Pancreas (tissue), 10 donors: ENCODE measurements at regions not wholly inside any gene's neighbourhood (a gene's known extent, or its start where the extent isn't known, plus 50 kb on each side); places are given as distances from the start of the nearest gene placed in this dataset.

Source experiments
- ATAC-seq, 4 donors: fragments of 200-7000 bp; cut with Tn5 transposase; one replicate each; pipeline versions ENCODE4 v1.8.0 to v1.9.1; 2020; ENCODE audit warnings: mild to moderate bottlenecking in 4 of 4, moderate library complexity in 4 of 4
- DNase-seq, 6 donors: peaks; one replicate each; pipeline ENCODE4 v3.0.0-alpha.2; 2020
- FAIRE-seq: peaks from 2 replicates; lab custom pipeline; 2012; peaks lifted over from hg19 to GRCh38; lab: Jason Lieb, UNC
- H3K27ac ChIP-seq, 4 donors: fragments of 200-600 bp; sonication (generic); 1 replicate in 3 of 4; 2 replicates in 1 of 4; pipeline versions ENCODE4 v1.5.0 to v1.8.0; 2020
- H3K27me3 ChIP-seq, 4 donors: fragments of 200-600 bp; one replicate each; pipeline ENCODE4 v1.8.0; 2021
- H3K36me3 ChIP-seq, 3 donors: fragments of 200-600 bp; sonication (generic) in 1 of 3; one replicate each; pipeline versions ENCODE4 v1.5.0 to v1.8.0; 2020 to 2021
- H3K4me1 ChIP-seq, 3 donors: fragments of 200-600 bp; one replicate each; pipeline ENCODE4 v1.8.0; 2021
- H3K4me3 ChIP-seq, 4 donors: fragments of 200-600 bp; sonication (generic) in 2 of 4; one replicate each; pipeline versions ENCODE4 v1.5.0 to v1.8.0; 2020 to 2021
- H3K9me3 ChIP-seq, 4 donors: fragments of 200-600 bp; one replicate each; pipeline ENCODE4 v1.8.0; 2021
- CTCF ChIP-seq, 4 donors: fragments of 200-600 bp; sonication (generic) in 3 of 4; IDR thresholded peaks; one replicate each; pipeline versions ENCODE4 v1.5.0 to v1.8.0; 2021; ENCODE audit warnings: antibody characterized with exemption in 4 of 4
- WGBS, 2 donors: extraction: QIAGEN DNeasy Blood & Tissue Kit; methylation state at CpG; one replicate each; pipeline ENCODE4 v1.1.7; 2013; 5-methylcytosine and 5-hydroxymethylcytosine counted together
- intact Hi-C, 3 donors: fragments of 100-400 bp; cut with DNase I; formaldehyde crosslinking; loops; one replicate each; pipeline versions ENCODE4 v1.11.1 to v1.14.2; 2022
- donor health status: healthy with polysubstance abuse.
- donor health status: DM: no; HTN: no; CAD: no; lungs with moderate emphysema.
- donor health status: DM: no; HTN: no; CAD: no.
- donor health status: control.
- donor health status: control.
- donor health status: Bipolar disorder and iron deficiency.
- donor health status: DM: yes; HTN: yes; CAD: no.
- donor health status: DM: no; HTN: no; CAD: no.
- donor health status: DM: no; HTN: no; CAD: no.
- donor health status: DM: yes; HTN: yes; CAD: no.

GRCh38 chr6:8947900-8948299 is 512.6 kb upstream of the SLC35B3 start:
- FAIRE-seq = no peak
- Histone ChIP-seq H3K4me3 (no peak overlapping the region), H3K27me3 (no peaks in the 10 kb centered on the region), H3K9me3 (no peaks in the 10 kb centered on the region), H3K4me1 (no peaks in the 10 kb centered on the region), H3K36me3 (no peaks in the 10 kb centered on the region), H3K27ac (no peak overlapping the region)
- ATAC-seq = no peak
- 48 to 57% methylated on average over 4 of the region's 4 CpGs for WGBS, 2 donors
- intact Hi-C loops = no loop called here
- DNase-seq = no peak
- no peak for TF ChIP-seq CTCF (IDR thresholded peaks at IDR 0.05)

- no peak for FAIRE-seq
- Histone ChIP-seq H3K36me3 (no peaks in the 10 kb centered on the region), H3K4me1 (no peaks in the 10 kb centered on the region), H3K9me3 (no peaks in the 10 kb centered on the region), H3K27ac (no peak overlapping the region), H3K27me3 (no peaks in the 10 kb centered on the region), H3K4me3 (no peak overlapping the region)
- intact Hi-C loops = no loop called here
- TF ChIP-seq CTCF (IDR thresholded peaks at IDR 0.05) = no peak
- DNase-seq = no peak
- ATAC-seq = no peak
- 25 to 27% methylated on average over 3 of the region's 3 CpGs for WGBS, 2 donors
Observed at GRCh38 chr6:8944548-8944947, 509.2 kb upstream of the SLC35B3 start.

- Histone ChIP-seq H3K27ac (no peak overlapping the region), H3K36me3 (no peaks in the 10 kb centered on the region), H3K9me3 (no peaks in the 10 kb centered on the region), H3K4me1 (no peaks in the 10 kb centered on the region), H3K4me3 (no peak overlapping the region), H3K27me3 (no peaks in the 10 kb centered on the region)
- ATAC-seq (no peak), DNase-seq (no peak), FAIRE-seq (no peak)
- intact Hi-C loops = no loop called here
- 67 to 81% methylated on average over 3 of the region's 3 CpGs for WGBS, 2 donors
- TF ChIP-seq CTCF (IDR thresholded peaks at IDR 0.05) = no peak
Observed at GRCh38 chr6:8943073-8943472, 507.7 kb upstream of the SLC35B3 start.

- no peaks in the 10 kb centered on the region for H3K9me3 ChIP-seq
- no peaks in the 10 kb centered on the region for H3K36me3 ChIP-seq
- DNase-seq = no peak
Observed at GRCh38 chr6:8941577-8941976, 506.2 kb upstream of the SLC35B3 start.

GRCh38 chr6:8940356-8940755 is 505.0 kb upstream of the SLC35B3 start:
- WGBS, 2 donors = 86 to 88% methylated on average over 6 of the region's 6 CpGs
- H3K4me1 ChIP-seq = no peaks in the 10 kb centered on the region
- intact Hi-C loops = no loop called here
- H3K4me3 ChIP-seq = no peak overlapping the region
- no peaks in the 10 kb centered on the region for H3K27me3 ChIP-seq
- H3K9me3 ChIP-seq = no peaks in the 10 kb centered on the region
- ATAC-seq = no peak
- no peak for TF ChIP-seq CTCF (IDR thresholded peaks at IDR 0.05)
- H3K27ac ChIP-seq = no peak overlapping the region
- no peak for DNase-seq
- H3K36me3 ChIP-seq = no peaks in the 10 kb centered on the region
- no peak for FAIRE-seq

More at GRCh38 chr6:8941577-8941976, 506.2 kb upstream of the SLC35B3 start:
- Histone ChIP-seq H3K4me3 (no peak overlapping the region), H3K27me3 (no peaks in the 10 kb centered on the region), H3K4me1 (no peaks in the 10 kb centered on the region), H3K27ac (no peak overlapping the region)
- 72 to 82% methylated on average over 2 of the region's 2 CpGs for WGBS, 2 donors
- TF ChIP-seq CTCF (IDR thresholded peaks at IDR 0.05) = no peak
- ATAC-seq (no peak), FAIRE-seq (no peak)
- intact Hi-C loops = no loop called here
